Activated T-helper 1 cell treated with Interleukin-2 at 50 U/mL for 16 hours (primary cell): ENCODE measurements at regions not wholly inside any gene's neighbourhood (a gene's known extent, or its start where the extent isn't known, plus 50 kb on each side); places are given as distances from the start of the nearest gene placed in this dataset.
"Not testable (repeated sequence)": the region's sequence is repeated elsewhere in the genome, so short reads cannot be mapped to it uniquely, and the experiment has no call there.

Source experiments
- DNase-seq: peaks from one replicate; pipeline ENCODE4 v3.0.0-alpha.2; 2020; ENCODE audit warnings: low read depth

DNA sequence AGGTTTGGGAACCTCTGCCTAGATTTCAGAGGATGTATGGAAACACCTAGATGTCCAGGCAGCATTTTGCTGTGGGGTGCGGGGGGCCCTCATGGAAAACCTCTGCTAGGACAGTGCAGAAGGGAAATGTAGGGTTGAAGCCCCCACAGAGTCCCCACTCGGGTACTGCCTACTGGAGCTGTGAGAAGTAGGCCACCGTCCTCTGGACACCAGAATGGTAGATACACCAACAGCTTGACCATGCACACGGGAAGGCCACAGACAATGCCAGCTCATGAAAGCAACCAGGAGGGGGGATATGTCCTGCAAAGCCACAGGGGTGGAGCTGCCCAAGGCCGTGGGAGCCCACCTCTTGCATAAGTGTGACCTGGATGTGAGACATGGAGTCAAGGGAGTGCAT lies 1336.5 kb downstream of the SPATA31A7 start:
- peak; percentile 0 for DNase-seq

DNA sequence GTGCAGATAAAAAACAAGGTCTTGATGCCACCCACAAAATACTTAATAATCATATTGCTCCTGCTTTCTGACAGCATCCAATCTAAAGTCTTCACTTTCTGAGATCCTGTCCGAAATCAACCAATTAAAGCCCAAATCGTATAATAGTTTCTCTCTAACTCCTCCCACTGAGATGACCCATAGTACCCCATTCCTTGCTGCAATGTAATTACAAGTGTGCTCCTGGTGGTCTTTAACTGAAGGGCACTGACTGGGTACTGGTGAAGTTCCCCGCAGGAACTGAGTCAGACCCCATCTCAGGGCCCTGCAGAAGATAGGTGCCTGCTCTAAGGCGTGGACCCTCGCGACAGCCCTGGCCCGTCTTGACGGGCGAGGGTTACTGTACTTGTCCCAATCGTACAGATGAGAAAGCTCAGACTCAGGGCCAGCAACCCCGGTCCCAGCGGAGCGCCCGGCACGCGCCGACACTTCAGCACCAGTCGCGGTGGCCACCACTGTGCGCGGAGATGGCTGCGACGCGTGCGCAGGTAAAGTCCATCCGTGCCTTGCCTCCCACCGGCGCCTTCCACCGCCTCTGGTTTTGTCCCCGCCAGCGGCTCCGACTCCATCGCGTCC lies 1342.4 kb downstream of the SPATA31A7 start:
- not testable (repeated sequence) for DNase-seq

DNA sequence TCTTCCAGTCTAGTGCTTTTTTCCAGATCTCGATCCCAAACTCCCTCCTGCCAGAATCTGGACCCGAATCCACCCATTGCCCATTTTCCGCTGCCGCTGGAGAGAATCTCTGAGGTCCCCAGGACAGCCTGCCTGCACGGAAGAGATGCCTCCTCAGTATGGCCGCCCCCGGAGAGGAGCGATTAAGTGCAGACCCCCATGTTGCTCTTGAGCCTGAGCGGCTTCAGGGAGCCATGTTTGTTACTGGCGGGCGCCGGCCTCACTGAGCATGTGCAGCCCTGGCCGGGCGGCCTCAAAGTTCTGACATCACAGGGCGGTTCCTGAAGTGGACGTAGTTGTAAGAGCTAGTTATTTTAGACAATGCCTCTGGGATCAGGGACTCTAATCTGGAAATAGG lies 1342.9 kb downstream of the SPATA31A7 start:
- DNase-seq = not testable (repeated sequence)

DNA sequence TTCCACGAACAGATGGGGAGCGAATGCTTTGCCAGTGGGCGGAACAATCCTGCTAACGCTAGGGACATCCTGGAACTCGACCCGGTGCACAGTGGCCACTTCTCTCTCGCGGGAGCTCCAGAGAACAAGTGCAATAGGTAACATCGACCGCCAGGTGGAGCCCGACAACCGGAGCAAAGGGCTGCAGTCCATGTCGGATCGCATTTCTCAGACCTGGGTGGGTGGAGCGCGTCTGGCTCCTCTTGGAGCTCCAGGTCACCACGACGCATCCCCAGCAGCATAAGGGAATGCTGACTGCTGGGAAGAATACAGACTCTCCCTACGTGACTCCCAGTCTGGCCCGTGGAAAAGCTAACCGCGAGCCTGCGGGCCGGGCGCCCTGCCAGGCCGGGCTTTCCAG lies 1360.7 kb downstream of the SPATA31A7 start:
- DNase-seq = not testable (repeated sequence)

DNA sequence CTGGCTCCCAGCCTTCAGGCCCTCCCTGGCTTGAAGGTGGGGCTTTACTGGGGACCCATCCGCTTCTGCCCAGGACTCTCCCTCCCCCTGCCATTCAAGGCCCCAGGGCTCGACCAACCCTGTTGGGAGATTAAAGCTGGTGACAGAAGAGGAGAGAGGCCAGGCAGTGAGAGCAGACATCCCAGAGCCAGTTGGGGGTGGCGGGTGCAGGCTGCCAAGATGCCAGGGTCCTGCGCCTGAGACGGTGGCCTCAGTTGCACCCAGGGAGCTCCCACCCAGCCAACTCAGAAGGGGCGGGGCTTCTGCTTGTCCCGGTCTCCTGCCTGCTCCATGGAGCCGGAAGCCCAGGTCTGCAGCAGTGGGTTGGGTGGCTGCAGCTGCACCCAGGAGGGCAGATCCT lies 1370.8 kb downstream of the SPATA31A7 start:
- not testable (repeated sequence) for DNase-seq

DNA sequence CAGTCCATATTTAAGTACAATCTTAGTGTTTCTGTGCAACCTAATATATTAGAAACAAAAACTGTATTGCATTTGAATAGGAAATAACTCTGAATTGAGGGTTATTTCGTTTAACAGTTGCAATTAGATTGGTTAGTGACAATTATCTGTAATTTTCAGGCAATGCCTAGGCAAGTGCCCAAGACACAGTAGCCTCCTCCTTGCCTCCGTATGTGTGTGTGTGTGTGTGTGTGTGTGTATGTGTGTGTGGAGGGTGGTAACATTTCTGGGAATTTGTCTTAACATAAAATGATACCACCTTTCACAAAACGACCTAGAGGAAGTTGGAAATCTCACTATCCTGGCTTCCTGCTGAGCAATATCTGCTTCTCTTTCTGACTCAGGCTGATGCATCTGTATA lies 1375.3 kb downstream of the SPATA31A7 start:
- not testable (repeated sequence) for DNase-seq

DNA sequence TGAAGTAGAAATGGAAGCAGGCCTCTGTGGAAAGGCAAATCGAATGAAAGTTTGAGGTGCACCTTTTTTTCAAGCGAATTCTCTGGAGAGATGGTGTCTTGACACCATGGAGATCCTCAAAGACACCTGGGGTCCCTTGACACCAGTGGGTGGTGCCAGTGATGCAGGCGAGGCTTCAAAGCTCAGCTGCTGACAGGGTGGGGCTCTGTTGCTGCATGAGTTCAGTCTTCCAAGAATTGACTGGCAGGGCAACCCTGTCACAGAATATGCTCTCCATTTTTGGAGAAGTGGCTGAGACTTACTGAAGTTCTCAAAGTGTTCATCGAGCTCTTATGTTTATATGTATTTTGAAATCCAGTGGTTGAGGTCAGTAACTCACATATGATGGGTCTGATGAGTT lies 1376.6 kb downstream of the SPATA31A7 start:
- not testable (repeated sequence) for DNase-seq

DNA sequence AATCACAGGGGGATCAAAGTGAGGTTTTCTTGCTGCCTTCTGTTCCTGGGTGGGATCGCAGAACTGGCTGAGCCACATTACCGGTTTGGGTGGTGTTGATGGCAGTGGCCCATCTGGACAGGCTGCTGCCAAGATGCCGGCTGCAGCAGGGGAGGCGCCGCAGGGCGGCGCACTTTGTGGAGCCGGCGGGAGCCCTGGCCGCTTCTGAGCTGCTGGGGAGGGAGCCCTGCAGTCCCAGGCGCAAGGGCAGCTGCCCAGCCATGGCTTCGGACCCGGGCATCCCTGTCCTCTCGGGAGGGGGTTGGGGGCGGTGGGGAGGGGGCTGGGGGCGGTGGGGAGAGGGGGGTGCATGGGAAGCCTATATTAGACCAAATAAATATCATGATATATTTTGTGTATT lies 1407.3 kb downstream of the SPATA31A7 start:
- not testable (repeated sequence) for DNase-seq
